Fibroblast of lung (primary cell): ENCODE measurements at regions not wholly inside any gene's neighbourhood (a gene's known extent, or its start where the extent isn't known, plus 50 kb on each side); places are given as distances from the start of the nearest gene placed in this dataset.

Experiments
- CTCF ChIP-seq, 2 donors: IDR thresholded peaks in 1 of 2; conservative IDR thresholded peaks in 1 of 2; 1 replicate in 1 of 2; 2 replicates in 1 of 2; pipeline ENCODE4 v1.5.1; 2011 to 2012; ENCODE audit warnings: low read length in 2 of 2, control low read depth in 1 of 2, inconsistent platforms in 1 of 2, low read depth in 1 of 2, mild to moderate bottlenecking in 1 of 2
- EZH2 ChIP-seq: IDR thresholded peaks from 2 replicates; pipeline ENCODE4 v1.5.1; 2012; ENCODE audit warnings: low read length, control low read depth, mild to moderate bottlenecking; ENCODE audit errors: missing control alignments

DNA sequence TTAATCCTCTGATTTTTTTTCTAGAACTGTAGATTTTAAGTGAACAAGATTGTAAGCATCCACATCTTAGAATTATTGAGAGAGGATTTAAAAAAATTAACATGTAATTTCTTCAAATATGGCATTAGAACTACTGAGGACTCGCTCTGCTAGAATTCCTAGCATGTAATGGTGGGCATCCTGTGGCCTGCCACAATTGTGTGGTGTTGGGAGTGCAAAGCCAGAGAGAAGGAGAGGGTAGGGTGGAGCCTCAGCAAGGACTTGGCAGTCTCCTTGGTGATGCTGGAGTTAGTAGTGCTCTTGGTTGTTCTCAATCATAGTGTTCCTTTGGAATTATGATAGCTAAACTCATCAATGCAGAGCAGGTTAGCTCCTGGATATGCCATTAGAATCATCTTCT lies 443.9 kb upstream of the TBL1XR1 start:
- TF ChIP-seq CTCF (conservative IDR thresholded peaks at IDR 0.05 in 1 of 2, IDR thresholded peaks at IDR 0.05 in 1 of 2; ENCODE audit: low read depth in 1 of 2, low read length in 2 of 2): no peak
- no peak for TF ChIP-seq EZH2
